Gastrocnemius medialis (tissue), 4 donors: ENCODE measurements at regions not wholly inside any gene's neighbourhood (a gene's known extent, or its start where the extent isn't known, plus 50 kb on each side); places are given as distances from the start of the nearest gene placed in this dataset.

Experiments used
- CTCF ChIP-seq, 5 experiments: fragments of 450-650 bp in 3 of 5; fragments of 200-600 bp in 2 of 5; sonication (generic) in 2 of 5; IDR thresholded peaks in 4 of 5; conservative IDR thresholded peaks in 1 of 5; 1 replicate in 4 of 5; 2 replicates in 1 of 5; pipeline ENCODE4 v1.5.1; 2016 to 2019; ENCODE audit warnings: antibody characterized with exemption in 5 of 5, mild to moderate bottlenecking in 3 of 5, moderate library complexity in 3 of 5
- POLR2A ChIP-seq, 2 donors: fragments of 450-650 bp; IDR thresholded peaks; one replicate each; pipeline ENCODE4 v1.6.1; 2017; ENCODE audit warnings: antibody characterized with exemption in 2 of 2, mild to moderate bottlenecking in 2 of 2, moderate library complexity in 2 of 2

DNA sequence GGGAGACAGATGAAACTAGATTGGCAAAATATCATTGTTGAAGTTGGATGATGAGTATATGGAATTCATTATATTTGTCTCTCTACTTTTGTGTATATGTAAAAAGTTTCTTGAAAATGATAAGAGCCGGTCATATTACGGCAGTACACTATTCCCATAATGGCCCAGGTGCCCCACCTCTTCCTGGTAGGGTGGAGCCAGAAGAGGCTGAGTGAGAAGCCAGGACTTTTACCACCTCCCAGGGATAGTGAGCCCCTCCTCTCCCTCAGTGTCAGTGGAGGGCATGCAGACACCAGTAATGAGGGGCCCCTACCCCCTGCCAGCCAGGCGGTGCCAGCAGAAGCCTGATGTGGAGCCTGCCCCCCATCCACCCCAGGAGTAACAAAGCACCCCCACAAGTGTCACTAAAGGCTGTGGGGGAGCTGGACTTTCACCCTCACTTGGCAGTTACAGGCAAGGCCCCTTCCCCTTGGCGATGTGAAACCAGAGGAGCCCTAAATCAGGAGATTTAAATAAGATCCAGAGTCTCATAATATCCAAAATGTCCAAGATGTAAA is 198.9 kb upstream of the RBBP8 start:
- no peak for TF ChIP-seq CTCF (IDR thresholded peaks at IDR 0.05 in 4 of 5, conservative IDR thresholded peaks at IDR 0.05 in 1 of 5)
- TF ChIP-seq POLR2A (IDR thresholded peaks at IDR 0.05) = no peak
